NCI-H510A (cell line): ENCODE measurements at regions not wholly inside any gene's neighbourhood (a gene's known extent, or its start where the extent isn't known, plus 50 kb on each side); places are given as distances from the start of the nearest gene placed in this dataset.

Experiments used
- DNase-seq: peaks from one replicate; lab custom pipeline; 2025; lab: John Stamatoyannopoulos, UW

DNA sequence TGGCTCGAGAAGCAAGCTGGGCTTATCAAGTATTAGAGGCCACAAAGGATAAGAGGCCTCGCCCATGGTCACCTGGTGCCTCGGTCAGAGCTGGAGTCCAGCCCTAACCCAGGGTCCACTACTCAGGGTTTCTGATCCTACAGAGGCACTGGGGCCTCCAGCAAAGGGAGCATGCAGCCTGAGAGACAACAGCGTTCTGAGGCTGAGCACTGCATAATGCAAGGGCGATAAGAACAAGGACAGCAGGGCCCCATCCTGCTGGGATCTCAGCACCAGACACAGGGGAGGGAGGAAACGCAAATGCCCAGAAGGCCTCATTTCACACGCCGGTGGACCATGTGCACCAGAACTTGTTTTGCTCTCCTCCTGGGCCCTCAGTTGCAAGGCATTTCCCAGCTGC is 63.0 kb downstream of the C5orf15 start:
- DNase-seq, result no peak

DNA sequence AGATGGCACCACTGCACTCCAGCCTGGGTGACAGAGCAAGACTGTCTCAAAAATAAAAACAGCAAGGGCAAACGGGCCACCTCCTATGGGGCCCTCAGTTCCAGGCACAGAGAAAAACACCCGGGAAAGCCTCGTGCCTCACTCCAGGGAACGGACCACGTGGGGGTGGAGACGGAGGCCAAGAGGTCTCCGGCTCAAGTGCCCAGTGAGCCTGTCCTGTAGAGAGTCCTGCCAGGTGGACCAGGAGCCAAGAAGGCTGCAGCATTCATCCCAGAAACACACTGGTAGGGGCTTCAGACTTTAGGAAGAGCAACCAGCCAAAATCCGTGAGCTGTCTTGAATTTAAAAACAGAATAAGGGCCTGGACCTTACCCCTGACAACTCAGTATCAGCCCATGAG is 63.8 kb downstream of the C5orf15 start:
- no peak for DNase-seq

DNA sequence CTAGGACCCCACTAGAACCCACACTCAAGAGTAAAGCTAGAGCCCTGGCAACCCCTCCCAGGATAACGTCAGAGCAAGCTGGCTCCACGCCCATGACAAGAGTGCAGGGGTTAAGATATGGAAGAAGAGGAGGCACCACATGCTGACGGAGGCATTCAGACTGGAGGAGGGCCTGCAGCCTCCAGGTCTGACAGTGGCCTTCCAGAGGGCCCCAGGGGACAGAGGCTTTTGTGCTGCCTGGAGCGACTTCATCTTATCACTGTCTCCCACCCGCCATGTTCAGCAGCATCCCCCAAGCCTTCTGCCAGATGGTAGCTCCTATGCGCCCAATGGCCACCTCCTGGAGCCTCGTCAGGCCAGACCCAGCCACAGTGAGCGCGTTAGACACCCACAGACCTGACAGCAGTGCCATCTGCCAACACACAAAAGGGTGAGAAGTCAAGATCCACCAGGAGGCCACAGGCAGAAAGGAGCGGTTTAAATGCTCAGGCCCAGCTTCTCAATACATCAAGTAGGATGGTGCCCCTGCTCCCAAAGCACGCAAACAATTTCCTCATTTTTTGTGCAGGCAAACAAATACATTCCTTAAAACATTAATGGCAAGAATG is 65.8 kb downstream of the C5orf15 start:
- DNase-seq, result no peak

DNA sequence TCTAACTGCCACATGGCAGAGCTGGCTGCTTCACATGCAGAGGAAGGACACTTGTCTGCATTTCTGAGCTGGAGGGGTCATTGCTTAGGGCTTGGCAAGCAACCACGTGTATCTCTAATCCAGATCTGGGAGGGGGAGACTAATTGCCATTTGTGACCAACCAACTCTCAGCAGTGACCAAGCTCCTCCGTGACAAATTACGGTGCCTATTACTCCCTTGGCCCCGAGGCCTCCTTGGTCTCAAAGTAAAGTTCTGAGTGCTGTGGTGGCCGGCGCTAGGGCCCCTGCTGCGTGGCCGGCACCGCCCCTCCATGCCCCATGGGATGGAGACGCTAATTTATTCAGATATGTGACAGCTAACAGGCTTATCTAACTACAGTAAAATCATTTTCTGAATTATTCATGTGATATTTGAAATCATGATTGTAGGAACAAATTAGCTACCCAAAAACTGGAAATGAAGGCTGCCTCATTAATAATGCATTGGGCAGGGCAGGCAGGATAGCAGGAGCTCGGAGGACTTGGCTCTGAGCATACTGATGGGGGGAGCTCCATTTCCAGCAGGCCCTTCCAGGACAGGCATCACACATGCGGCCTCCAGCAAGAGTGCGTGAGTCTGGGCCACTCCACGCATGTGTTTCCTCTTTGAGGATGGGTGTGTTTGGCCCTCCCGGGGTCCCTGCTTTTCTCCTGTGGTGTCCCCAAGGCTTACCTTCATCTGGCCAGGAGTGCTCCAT is 67.7 kb downstream of the C5orf15 start:
- DNase-seq, result no peak

DNA sequence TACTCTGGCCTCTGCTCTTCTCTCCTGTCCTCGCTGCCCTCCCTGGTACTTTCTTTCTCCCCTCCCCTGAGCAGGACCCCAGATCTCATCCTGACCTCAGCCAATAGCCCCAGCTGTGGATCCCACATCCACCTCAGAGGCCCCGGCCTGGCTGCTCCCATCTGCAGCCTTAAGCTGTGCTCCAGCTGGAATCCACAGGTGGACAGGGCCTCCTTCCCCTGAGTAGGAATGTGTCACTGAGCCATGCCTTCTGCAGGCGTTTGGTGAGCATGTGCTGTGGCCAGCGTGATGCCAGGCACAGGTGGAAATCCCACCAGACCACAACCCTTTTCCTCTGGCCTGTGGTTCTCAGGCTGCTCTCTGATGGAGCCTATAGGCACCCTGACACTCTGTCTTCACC is 68.9 kb downstream of the C5orf15 start:
- DNase-seq, result no peak

DNA sequence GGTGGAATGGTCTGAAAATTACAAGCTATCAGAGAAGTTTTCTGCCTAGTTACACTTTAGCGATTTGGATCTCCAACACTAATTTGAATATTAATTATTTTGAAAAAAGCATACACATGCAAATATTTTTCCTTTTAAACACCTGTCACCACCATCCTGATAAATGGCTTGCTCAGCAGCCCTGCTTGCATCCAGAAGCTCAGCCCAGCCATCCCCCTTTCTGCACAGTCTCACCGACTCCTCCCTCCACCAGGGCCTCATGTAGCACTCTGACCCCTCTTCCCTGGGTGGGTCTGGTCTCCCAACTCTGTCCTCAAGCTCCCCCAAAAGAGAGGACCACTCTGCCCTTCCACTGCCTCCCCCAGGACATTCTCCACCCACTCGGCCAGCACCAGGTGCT is 70.0 kb downstream of the C5orf15 start:
- DNase-seq, result no peak

DNA sequence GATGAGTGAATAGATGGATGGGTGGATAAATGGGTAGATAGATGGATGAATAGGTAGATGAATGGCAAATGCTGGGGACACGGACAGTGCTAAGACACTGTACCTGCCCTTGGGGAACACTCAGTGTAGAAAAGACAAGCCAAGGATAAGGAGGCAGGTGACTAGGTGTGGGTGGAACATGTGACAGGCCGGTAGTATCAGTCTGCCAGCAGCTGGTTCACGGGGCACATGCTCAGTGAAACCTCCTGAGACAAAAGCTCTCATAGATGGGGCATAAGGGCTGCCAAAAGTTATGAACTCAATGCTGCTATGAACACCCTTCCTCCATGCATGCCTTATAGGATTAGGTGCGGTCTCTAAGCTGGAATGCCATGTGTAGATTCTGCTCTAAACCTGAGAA is 71.0 kb downstream of the C5orf15 start:
- no peak for DNase-seq

DNA sequence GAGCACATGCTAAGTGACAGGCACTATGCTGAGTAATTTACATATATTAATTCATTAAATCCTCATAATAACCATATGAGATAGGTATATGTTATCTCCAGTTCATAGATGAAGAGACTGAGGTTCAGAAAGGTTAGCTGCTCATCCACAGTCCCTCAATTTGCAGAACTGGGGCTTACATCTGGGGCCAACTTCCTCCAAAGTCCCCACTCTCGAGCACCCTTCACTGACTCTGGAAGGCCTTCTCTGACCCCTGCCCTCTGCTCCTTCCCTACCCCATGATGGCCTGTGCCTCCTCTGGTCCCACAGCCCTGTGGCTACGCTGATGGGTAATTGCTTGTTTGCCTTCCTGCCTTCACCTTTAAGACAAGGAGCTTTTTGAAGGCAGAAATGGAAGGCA is 71.6 kb downstream of the C5orf15 start:
- no peak for DNase-seq

DNA sequence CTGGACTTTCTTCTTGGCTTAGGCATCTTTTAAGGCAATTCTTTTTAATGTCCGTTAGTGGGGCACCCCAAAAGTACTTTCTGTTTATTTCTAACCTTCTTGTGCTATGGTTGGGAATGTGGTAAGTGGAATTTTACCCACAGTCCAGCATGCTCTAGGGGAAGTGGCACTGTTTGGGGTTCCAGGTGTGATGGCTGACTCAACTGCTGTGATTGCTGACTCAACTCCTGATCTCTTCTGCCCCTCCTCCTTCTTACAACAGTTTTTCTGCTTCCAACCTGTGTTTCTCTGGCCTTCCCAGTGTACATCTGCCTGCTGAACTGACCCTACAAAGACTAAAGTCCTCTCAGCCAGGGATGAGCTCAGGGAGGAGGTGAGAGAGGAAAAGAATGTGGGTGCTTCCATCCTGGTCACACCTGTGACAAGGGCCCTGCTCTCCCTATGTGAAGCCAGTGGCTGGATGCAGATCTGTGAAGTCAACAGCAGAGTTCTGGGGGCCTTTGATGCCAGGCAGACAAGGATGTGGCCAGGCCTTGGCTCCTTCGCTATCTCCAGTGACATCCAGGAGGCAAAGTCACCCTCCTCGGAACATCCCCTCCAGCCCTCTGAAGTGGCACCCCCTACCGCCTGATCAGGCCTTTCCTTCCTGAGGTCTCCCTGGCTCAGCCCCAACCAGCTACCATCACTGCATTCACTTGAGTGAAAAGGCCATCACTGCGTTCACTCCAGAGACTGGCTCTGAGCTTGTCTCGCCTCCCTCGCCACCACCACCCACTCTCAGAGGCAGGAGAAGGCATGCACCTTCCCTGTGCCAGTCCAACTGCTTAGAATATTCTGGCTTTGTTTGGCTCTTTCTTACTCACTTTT is 72.2 kb downstream of the C5orf15 start:
- DNase-seq, result no peak

DNA sequence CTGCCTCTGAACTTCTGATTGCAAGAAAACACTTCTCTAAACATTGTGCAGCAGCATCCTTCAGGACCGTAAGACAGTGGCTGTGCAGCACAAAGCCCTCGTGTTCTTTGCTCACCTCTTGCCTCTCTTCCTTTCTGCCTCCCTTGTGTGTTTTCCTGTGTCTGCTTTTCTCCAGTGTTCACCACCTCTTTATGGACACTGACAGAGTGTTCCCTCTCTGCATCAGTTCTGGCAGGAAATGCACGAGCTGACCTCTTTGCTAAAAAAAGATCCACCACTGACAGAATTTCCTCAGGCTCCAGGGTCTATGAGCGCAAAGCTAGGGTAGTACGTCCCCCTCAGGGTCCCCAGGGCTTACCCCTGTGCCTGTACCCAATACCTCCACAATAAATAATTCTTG is 74.3 kb downstream of the C5orf15 start:
- DNase-seq, result no peak

DNA sequence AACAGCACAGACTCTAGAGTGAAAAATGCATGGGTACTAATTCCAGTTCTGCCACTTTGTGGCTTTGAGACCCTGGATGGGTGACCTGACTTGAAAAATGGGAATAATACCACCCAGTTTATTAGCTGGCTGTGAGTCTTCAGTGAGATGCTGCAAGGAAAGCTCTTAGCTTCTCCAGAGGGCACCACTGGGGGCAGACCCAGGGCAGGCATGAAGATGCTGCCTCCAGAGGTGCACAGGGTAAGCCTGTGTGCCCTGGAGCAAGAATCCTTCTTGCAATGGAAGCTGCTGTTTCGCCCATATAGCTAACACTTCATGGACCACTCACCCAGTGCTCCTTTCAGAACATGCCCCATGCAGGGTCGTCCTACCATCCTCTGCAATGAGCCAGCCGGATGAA is 75.7 kb downstream of the C5orf15 start:
- no peak for DNase-seq

DNA sequence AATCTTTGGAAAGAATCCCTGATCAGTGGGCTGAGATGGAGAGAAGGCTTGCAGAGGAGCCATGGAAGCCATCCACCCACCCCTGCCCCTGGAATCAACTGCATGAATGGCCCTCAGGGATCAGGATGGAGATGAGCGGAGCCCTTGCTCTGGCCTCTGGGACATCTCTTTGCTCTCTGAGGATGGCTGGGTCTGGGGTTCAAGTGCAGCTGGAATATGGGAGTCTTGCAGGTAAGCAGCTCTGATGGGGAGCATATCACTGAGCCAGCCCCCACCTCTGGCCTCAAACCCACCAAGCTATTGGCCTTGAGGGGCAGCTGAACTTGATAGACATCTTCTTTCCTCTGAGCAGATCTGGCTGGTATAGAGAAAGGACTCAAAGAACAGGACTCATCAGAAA is 76.1 kb downstream of the C5orf15 start:
- DNase-seq, result no peak

DNA sequence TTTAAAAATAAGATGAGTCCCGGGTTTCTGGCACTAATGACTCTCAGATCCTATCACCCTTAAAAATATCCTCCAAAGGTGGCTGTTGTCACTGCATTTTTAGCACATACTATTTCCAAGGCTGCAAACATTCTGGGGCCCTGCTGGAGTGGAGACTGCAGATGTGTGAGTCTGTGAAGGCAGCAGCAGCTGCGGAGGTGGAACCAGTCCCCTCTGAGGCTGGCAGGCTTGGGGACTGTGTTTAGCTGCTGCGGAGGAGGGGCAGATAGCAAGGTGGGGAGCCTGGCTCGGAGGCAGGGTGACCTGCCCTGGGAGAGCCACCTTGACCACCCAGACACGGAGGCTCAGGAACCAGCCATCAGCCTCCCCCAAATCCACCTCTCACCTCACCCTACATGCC is 77.0 kb downstream of the C5orf15 start:
- no peak for DNase-seq

DNA sequence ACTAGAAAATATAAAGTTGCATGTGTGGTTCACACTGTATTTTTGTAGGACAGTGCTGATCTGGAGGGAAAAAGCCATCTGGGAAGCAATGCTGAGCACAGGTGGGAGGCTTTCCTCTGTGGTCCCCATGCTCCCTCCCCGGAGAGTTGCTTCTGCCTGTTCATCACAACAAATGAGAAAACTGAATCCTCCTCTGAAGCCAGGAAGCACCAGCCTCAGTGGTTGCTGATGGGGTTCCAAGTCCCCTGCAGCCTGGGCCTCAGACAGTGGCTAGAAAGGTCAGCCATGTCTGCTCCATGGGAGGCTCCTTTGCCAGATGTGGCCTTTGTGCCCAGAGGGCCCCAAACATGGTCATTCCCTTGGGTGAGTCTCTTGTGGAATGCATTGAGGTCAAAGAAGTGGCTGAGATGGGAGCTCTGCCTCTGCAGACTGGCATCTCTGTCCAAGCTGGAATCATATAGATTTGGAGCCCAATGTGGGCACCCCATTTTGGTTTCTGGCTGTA is 77.6 kb downstream of the C5orf15 start:
- DNase-seq, result no peak

DNA sequence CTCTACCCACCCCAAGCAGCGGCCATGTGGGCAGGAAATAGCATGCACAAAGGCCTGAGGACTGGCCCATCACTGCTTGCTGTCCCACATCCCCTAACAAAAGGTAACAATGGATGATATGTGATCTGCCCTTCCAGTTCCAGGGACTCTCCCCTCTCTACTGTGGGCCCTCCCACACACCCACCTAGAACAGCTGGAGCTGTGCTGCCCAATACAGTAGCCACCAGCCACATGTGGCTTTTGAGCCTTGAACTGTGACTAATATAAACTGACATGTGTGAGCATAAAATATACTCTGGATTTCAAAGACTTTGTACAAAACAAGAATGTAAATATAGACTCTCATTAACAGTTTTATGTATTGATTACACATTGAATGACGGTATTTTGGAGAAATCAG is 78.1 kb downstream of the C5orf15 start:
- no peak for DNase-seq

DNA sequence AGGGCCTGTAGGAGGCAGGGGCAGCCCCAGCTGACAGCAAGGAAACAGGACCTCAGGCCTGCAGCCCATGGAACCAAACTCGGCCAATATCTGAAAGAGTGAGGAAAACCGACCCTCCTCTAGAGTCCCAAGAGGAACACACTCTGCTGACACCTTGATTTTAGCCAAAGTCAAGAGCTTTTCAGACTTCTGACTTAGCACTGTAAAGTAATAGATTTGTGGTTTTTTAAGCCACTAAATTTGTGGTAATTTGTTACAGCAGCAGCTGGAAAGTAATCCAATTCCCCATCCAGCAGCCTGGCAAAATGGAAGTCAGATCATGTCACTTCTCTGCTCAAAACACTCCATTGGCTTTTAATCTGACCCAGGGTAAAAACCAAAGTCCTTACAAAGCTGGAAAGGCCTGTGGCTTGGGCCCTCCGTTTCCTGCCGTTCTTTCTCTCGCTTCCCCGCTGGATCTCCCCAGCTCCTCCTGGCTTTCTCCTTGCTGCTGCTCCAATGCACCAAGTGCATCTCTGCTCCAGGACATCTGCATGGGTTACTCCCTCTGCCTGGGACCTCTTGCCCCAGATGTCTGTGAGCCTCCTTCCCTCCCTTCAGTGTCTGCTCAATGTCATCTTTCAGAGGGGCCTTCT is 79.0 kb downstream of the C5orf15 start:
- DNase-seq, result no peak

DNA sequence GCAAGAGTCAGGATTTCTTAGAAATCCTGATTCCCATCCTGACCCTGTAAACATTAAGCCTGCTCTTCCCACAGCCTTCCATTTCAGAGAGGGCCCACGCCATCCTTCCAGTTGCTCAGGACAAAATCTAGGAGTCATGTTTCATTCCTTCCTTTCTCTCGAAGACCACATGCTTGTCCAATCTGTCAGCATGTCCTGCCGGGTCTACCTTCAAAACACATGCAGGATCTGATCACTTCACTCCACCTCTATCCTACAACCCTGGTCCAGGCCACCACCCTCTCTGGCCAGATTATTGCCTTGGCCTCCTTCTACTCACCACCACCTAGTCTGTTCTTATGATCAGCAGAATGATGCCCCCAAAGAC is 79.8 kb downstream of the C5orf15 start:
- DNase-seq, result no peak

DNA sequence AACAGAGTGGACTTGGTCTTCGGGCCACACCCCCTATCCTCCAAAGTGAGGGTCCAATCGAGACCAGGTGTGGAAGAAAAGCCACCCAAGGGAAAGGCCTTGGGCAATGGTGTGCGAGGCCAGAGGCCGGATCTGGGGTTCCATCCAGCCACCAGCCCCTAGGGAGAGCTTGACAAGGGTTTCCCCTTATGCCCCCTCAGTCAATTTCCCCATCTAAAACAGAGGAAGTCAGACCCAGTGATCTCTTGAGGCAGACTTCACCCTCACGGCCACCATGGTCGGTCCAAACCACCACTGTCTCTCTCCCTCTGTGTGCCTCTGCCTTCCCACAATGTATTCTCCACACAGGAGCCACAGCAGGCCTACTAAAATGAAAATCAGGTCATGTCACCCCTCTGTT is 82.9 kb downstream of the C5orf15 start:
- no peak for DNase-seq

DNA sequence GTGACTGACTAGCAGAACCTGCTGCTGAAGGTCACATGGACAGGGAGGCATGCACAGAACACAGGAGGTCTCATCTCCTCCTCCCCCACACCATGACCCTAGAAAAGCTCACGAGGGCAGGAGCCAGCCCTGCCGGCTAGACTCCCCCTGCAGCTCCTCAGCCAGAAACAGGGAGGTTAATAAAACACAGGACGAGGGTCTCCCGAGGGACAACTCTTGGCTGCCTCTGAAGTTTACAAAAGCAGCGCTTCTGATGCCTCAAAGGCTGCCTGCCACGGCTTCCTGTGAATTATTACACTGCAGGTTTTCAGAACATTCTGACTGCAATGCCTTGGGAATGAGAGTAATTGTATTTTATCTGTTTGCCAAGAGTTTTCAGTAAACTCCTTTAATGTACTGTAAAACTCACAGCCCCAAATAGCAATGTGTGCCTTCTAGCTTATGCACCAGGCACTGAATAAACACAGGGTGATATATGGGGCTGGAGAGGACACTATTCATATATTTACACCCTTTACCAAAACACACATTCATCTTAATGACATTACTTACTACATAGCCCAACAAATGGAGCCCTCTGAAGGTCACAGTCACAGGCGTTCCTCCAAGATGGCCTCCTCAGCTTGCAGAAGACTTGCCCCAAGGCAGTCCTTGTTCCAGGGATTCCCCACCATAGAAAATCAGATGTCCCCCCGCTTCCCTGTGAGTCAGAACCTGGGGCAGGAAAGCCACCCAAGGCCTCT is 83.7 kb downstream of the C5orf15 start:
- DNase-seq, result no peak

DNA sequence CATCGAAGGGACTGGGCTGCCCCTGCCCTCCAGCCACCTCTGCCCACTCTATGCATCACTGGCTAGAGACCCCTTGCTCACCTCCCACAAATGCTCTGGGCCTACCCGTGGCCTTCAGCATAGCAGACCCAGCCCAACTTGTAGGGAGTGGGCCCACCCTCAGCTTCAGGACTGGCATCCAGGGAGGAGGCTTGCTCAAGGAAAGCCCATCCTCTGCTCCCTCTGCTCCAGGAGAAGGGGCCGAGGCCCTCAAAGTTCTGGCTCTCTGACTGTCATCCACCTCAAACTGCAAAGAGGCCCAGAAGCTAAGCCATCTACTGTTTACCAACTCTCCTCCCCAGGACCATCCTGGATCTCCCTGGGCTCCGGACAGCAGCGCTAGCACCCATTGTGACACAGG is 84.5 kb downstream of the C5orf15 start:
- no peak for DNase-seq

DNA sequence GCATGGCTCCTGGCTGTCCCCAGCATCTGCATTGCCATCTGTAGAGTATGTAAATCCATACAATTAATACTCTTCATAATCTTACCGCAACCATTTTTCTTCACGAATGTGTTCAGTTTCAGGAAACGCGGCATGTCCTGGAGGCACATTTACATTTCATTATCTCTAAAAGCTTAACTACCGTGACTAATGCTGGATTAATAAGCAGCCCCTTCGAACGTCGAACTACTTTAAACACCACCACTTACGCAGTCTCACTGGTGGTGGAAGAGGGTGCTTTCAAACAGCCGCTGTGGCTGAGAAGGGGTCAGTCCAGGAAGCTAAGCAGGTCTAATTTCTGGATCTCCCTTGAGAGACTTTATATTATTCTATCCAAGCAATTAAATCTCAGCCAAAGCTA is 85.6 kb downstream of the C5orf15 start:
- no peak for DNase-seq

DNA sequence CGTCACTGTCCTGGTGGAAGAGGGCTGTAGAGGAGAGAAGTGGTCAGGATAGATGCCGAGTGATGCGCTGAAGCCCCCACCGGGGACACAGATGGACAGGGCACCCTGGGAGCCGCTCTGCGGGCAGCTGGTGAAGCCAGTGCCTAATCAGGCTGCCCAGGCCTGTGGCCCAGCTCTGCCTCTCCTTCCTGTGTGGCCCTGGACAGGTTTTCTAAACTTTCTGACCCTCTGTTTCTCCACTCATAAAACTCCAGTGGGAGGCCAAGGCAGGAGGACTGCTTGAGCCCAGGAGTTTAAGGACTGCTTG is 86.1 kb downstream of the C5orf15 start:
- no peak for DNase-seq
